Lower leg skin (tissue), 3 donors: ENCODE measurements at regions not wholly inside any gene's neighbourhood (a gene's known extent, or its start where the extent isn't known, plus 50 kb on each side); places are given as distances from the start of the nearest gene placed in this dataset.

ENCODE experiments used
- CTCF ChIP-seq, 3 donors: fragments of 450-650 bp; IDR thresholded peaks; one replicate each; pipeline ENCODE4 v1.5.1; 2016; ENCODE audit warnings: antibody characterized with exemption in 3 of 3, mild to moderate bottlenecking in 3 of 3, moderate library complexity in 2 of 3
- POLR2A ChIP-seq, 2 donors: fragments of 450-650 bp; IDR thresholded peaks; one replicate each; pipeline ENCODE4 v1.6.1; 2016 to 2017; ENCODE audit warnings: antibody characterized with exemption in 2 of 2, mild to moderate bottlenecking in 1 of 2, moderate library complexity in 1 of 2

- no peak for TF ChIP-seq CTCF (IDR thresholded peaks at IDR 0.05)
- TF ChIP-seq POLR2A (IDR thresholded peaks at IDR 0.05): no peak
Measured at GRCh38 chr1:185560760-185561159, 173.4 kb upstream of the HMCN1 start.
